ENCODE measurements at regions not wholly inside any gene's neighbourhood (a gene's known extent, or its start where the extent isn't known, plus 50 kb on each side); places are given as distances from the start of the nearest gene placed in this dataset.

DNA sequence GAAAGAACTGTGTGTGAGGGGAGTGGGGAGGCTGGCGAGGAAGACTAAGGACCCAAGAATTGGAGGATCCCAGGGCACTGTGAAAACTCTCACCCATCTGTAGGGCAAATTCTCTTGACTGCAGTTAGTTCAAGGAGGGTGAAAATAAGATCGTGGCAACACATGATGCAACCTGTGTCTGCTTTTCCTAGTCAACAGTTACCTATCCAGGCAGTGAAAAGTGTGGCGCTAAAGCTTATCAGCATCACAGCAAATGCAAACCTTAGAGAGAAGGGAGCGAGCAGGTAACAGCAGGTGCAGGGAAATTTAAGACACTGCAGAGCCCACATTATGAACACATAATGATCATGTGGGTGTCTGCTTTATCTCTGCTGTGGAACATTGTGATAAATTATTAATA is 97.7 kb upstream of the SGK1 start:
- no peak for TF ChIP-seq CTCF (IDR thresholded peaks at IDR 0.05)
- no peak for TF ChIP-seq EZH2phosphoT487 (IDR thresholded peaks at IDR 0.05)
- no peak for TF ChIP-seq EZH2 (IDR thresholded peaks at IDR 0.05)

All from neural progenitor cell (in vitro differentiated cells).